DMS79 (cell line): ENCODE measurements at regions not wholly inside any gene's neighbourhood (a gene's known extent, or its start where the extent isn't known, plus 50 kb on each side); places are given as distances from the start of the nearest gene placed in this dataset.

ENCODE experiments used
- DNase-seq: peaks from one replicate; lab custom pipeline; 2025; lab: John Stamatoyannopoulos, UW

GRCh38 chr16:5374184-5374583 is 276.6 kb upstream of the EEF2KMT start:
- no peak for DNase-seq

GRCh38 chr16:5367951-5368350 is 270.4 kb upstream of the EEF2KMT start:
- no peak for DNase-seq

GRCh38 chr16:5366126-5366525 is 268.5 kb upstream of the EEF2KMT start:
- no peak for DNase-seq

GRCh38 chr16:5364186-5364585 is 266.6 kb upstream of the EEF2KMT start:
- DNase-seq: no peak

- no peak for DNase-seq
Measured at GRCh38 chr16:5361322-5361721, 263.7 kb upstream of the EEF2KMT start.

GRCh38 chr16:5354645-5355044 is 257.1 kb upstream of the EEF2KMT start:
- DNase-seq: peak; percentile 96

GRCh38 chr16:5349670-5350517 is 252.3 kb upstream of the EEF2KMT start:
- peak; percentile 65 for DNase-seq

GRCh38 chr16:5349101-5349500 is 251.5 kb upstream of the EEF2KMT start:
- DNase-seq: no peak

GRCh38 chr16:5347561-5347960 is 250.0 kb upstream of the EEF2KMT start:
- DNase-seq: no peak

- peak; percentile 77 for DNase-seq
Measured at GRCh38 chr16:5336941-5337340, 239.3 kb upstream of the EEF2KMT start.

GRCh38 chr16:5333991-5334390 is 236.4 kb upstream of the EEF2KMT start:
- DNase-seq: no peak

- no peak for DNase-seq
Measured at GRCh38 chr16:5333126-5333525, 235.5 kb upstream of the EEF2KMT start.

GRCh38 chr16:5330058-5330457 is 232.5 kb upstream of the EEF2KMT start:
- DNase-seq: no peak

- DNase-seq: no peak
Measured at GRCh38 chr16:5328546-5328945, 231.0 kb upstream of the EEF2KMT start.

GRCh38 chr16:5326395-5326794 is 228.8 kb upstream of the EEF2KMT start:
- DNase-seq: no peak

GRCh38 chr16:5325932-5326331 is 228.3 kb upstream of the EEF2KMT start:
- DNase-seq: no peak

- no peak for DNase-seq
Measured at GRCh38 chr16:5323284-5324141, 225.9 kb upstream of the EEF2KMT start.

- DNase-seq: no peak
Measured at GRCh38 chr16:5321930-5322329, 224.3 kb upstream of the EEF2KMT start.

GRCh38 chr16:5319799-5320198 is 222.2 kb upstream of the EEF2KMT start:
- DNase-seq: no peak

- DNase-seq: no peak
Measured at GRCh38 chr16:5315914-5316313, 218.3 kb upstream of the EEF2KMT start.

GRCh38 chr16:5314377-5314776 is 216.8 kb upstream of the EEF2KMT start:
- no peak for DNase-seq

GRCh38 chr16:5309946-5310611 is 212.5 kb upstream of the EEF2KMT start:
- DNase-seq: no peak

- no peak for DNase-seq
Measured at GRCh38 chr16:5305023-5305422, 207.4 kb upstream of the EEF2KMT start.
